ENCODE measurements at regions not wholly inside any gene's neighbourhood (a gene's known extent, or its start where the extent isn't known, plus 50 kb on each side); places are given as distances from the start of the nearest gene placed in this dataset.

DNA sequence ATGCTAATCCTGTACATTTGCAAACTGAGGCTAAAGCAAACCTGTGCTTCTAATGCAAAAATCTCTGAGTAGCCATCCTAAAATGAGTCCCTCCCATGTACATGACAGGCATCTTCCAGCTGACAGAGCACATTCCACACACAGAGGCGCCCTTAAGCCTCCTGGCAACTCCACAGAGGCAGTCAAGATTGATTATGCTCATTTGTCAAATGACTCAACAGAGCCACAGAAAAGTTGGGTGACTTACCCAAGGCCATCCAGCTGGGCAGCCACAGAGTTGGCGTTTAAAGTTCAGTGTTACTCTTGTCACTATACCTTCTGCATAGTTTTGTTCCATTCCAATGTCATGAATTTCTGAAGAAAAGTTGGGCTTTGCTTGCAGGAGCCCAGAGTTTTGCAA, 394.6 kb upstream of the FGF13 start:
- POLR2A ChIA-PET (ENCODE audit: partially characterized antibody), result no interaction called here
- WGBS, 2 experiments (ENCODE audit: extremely low coverage in 1 of 2, insufficient coverage in 1 of 2, insufficient read length in 1 of 2, insufficient replicate concordance in 2 of 2, low coverage in 1 of 2, low lambda C conversion rate in 2 of 2, missing lambda C conversion rate in 1 of 2), result 60% methylated on average over 2 of the region's 2 CpGs; no CpG with 5 or more reads in 1 of the 2 experiments
- CTCF ChIA-PET (ENCODE audit: partially characterized antibody), result no interaction called here
- no peak for TF ChIP-seq TEAD4 (IDR thresholded peaks at IDR 0.05; ENCODE audit: low read depth, low read length)
- no peak for TF ChIP-seq HDAC6 (IDR thresholded peaks at IDR 0.05; ENCODE audit: low read depth, low read length)
- TF ChIP-seq ZNF274 (IDR thresholded peaks at IDR 0.05; ENCODE audit: borderline replicate concordance, extremely low read depth, low read length), result no peak
- no peak for TF ChIP-seq EGR1 (IDR thresholded peaks at IDR 0.05; ENCODE audit: borderline replicate concordance, low read depth, low read length)
- TF ChIP-seq JUN (IDR thresholded peaks at IDR 0.05; ENCODE audit: low read depth, low read length), result no peak
- TF ChIP-seq, protein P1, sequence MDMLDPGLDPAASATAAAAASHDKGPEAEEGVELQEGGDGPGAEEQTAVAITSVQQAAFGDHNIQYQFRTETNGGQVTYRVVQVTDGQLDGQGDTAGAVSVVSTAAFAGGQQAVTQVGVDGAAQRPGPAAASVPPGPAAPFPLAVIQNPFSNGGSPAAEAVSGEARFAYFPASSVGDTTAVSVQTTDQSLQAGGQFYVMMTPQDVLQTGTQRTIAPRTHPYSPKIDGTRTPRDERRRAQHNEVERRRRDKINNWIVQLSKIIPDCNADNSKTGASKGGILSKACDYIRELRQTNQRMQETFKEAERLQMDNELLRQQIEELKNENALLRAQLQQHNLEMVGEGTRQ (IDR thresholded peaks at IDR 0.05; ENCODE audit: low read length), result no peak
- TF ChIP-seq MAFK (IDR thresholded peaks at IDR 0.05; ENCODE audit: low read depth, low read length), result no peak
- no peak for TF ChIP-seq JUND (IDR thresholded peaks at IDR 0.05; ENCODE audit: low read length)
- TF ChIP-seq KDM5A (IDR thresholded peaks at IDR 0.05; ENCODE audit: low read length), result no peak
- TF ChIP-seq FOSL1 (IDR thresholded peaks at IDR 0.05; ENCODE audit: insufficient read depth, low read depth, low read length), result no peak
- Histone ChIP-seq H4K20me1 (replicated peaks in 1 of 2; ENCODE audit: control insufficient read depth in 1 of 2, insufficient read depth in 2 of 2, low read length in 2 of 2) (no peaks in the 10 kb centered on the region), H3K4me2 (ENCODE audit: insufficient read depth in 1 of 2, low read depth in 2 of 2, low read length in 2 of 2) (no peak overlapping the region), H3K4me3 (ENCODE audit: extremely low read depth in 1 of 4, insufficient read depth in 2 of 4, low read depth in 3 of 4, low read length in 4 of 4) (no peak overlapping the region), H2AK5ac (ENCODE audit: low read depth, low read length) (no peak overlapping the region), H3K27ac (ENCODE audit: low read depth, low read length) (no peak overlapping the region), H4K91ac (replicated peaks; ENCODE audit: insufficient read length, low read length) (no peak overlapping the region), H3K36me3 (ENCODE audit: control insufficient read depth in 2 of 4, insufficient read depth in 4 of 4, low read length in 3 of 4) (no peaks in the 10 kb centered on the region), H2BK12ac (ENCODE audit: low read depth, low read length) (no peak overlapping the region), H2BK5ac (ENCODE audit: low read depth, low read length) (no peak overlapping the region), H3K4ac (replicated peaks; ENCODE audit: insufficient read length, low read depth, low read length) (no peak overlapping the region), H2BK120ac (replicated peaks; ENCODE audit: low read depth, low read length) (no peak overlapping the region), H3K23me2 (ENCODE audit: low read depth, low read length) (no peaks in the 10 kb centered on the region), H3K79me1 (ENCODE audit: low read depth, low read length) (no peaks in the 10 kb centered on the region), H3K27me3 (replicated peaks in 1 of 4; ENCODE audit: control insufficient read depth in 3 of 4, extremely low read depth in 1 of 4, insufficient read depth in 3 of 4, low read length in 3 of 4) (no peaks in the 10 kb centered on the region), H3K14ac (ENCODE audit: insufficient read length) (no peak overlapping the region), H3K9ac (replicated peaks in 1 of 4; ENCODE audit: extremely low read depth in 1 of 4, low read depth in 3 of 4, low read length in 3 of 4) (no peak overlapping the region), H3K56ac (replicated peaks; ENCODE audit: insufficient read length, low read depth, low read length) (no peak overlapping the region), H3K9me3 (ENCODE audit: insufficient read depth in 2 of 2, low read depth in 1 of 2, low read length in 1 of 2) (no peaks in the 10 kb centered on the region), H3K23ac (ENCODE audit: insufficient read length) (no peak overlapping the region), H2BK15ac (ENCODE audit: low read length) (no peak overlapping the region), H3K79me2 (ENCODE audit: control insufficient read depth in 1 of 2, insufficient read depth in 2 of 2, low read length in 2 of 2) (no peaks in the 10 kb centered on the region), H2AFZ (ENCODE audit: low read length) (no peak overlapping the region), H4K8ac (ENCODE audit: extremely low read depth, insufficient read depth, low read length) (no peak overlapping the region), H3K4me1 (replicated peaks in 1 of 4; ENCODE audit: control insufficient read depth in 3 of 4, insufficient read depth in 4 of 4, low read length in 3 of 4) (no peaks in the 10 kb centered on the region), H2BK20ac (ENCODE audit: low read length) (no peak overlapping the region), H4K5ac (ENCODE audit: insufficient read length, low read depth, low read length) (no peak overlapping the region), H3K18ac (ENCODE audit: extremely low read depth, low read length) (no peak overlapping the region)
- FAIRE-seq (peak; percentile 69), DNase-seq (ENCODE audit: low read depth in 1 of 2, low spot score in 2 of 2) (no peak)
